GM23248 (cell line): ENCODE measurements at regions not wholly inside any gene's neighbourhood (a gene's known extent, or its start where the extent isn't known, plus 50 kb on each side); places are given as distances from the start of the nearest gene placed in this dataset.

Source experiments
- EZH2 ChIP-seq: fragments of 200-600 bp; sonication (generic); IDR thresholded peaks from 2 replicates; pipeline ENCODE4 v1.6.1; 2018; ENCODE audit warnings: antibody characterized with exemption, mild to moderate bottlenecking; ENCODE audit not compliant: insufficient read depth, poor library complexity, severe bottlenecking
- EZH2phosphoT487 ChIP-seq: fragments of 200-600 bp; sonication (generic); IDR thresholded peaks from 2 replicates; pipeline ENCODE4 v1.6.1; 2018; ENCODE audit warnings: antibody characterized with exemption, moderate library complexity, mild to moderate bottlenecking, low read depth; ENCODE audit not compliant: insufficient read depth

DNA sequence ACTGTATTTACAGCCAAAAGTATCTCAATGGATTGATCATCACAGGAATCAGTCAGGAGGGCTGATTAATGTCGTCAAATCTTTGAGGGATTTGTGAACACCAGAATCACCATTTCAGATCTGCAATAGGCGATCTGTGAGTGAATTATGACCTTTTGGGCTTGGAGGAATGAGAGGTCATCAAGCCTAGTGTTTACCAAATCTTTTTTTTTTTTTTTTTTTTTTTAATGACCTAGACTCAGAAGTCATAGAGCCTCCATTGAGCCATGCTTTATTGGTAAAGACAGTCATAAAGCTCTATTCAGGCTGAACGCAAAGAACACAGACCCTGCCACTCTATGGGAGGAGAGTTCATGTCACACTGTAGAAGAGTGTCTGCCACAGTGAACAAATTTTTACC, 97.7 kb downstream of the SOCS6 start:
- TF ChIP-seq EZH2 (no peak), EZH2phosphoT487 (no peak)
